Liver (tissue), 8 donors: ENCODE measurements at regions not wholly inside any gene's neighbourhood (a gene's known extent, or its start where the extent isn't known, plus 50 kb on each side); places are given as distances from the start of the nearest gene placed in this dataset. TPM values are rescaled to one million over a fixed set of nuclear protein-coding genes. Genes with fewer than 3 reads are reported as not detected.

Experiments
- DNase-seq: peaks from one replicate; pipeline ENCODE4 v3.0.0-alpha.2; 2017; ENCODE audit warnings: low spot score
- H3K27ac ChIP-seq, 2 donors: one replicate each; pipeline ENCODE4 v1.7.0; 2013; ENCODE audit warnings: inconsistent platforms in 2 of 2, low read length in 2 of 2, control low read depth in 1 of 2, low read depth in 1 of 2, mild to moderate bottlenecking in 1 of 2
- H3K27me3 ChIP-seq, 4 donors: one replicate each; pipeline versions ENCODE4 v1.6.1 to v1.7.0; 2013; ENCODE audit warnings: low read length in 3 of 4, inconsistent platforms in 1 of 4, mild to moderate bottlenecking in 1 of 4, moderate library complexity in 1 of 4; ENCODE audit not compliant: control insufficient read depth in 4 of 4, insufficient read depth in 4 of 4
- H3K36me3 ChIP-seq, 4 donors: one replicate each; pipeline versions ENCODE4 v1.6.1 to v1.7.0; 2013; ENCODE audit warnings: low read length in 3 of 4, mild to moderate bottlenecking in 3 of 4, low read depth in 1 of 4, moderate library complexity in 1 of 4; ENCODE audit not compliant: control insufficient read depth in 4 of 4, insufficient read depth in 3 of 4
- H3K4me1 ChIP-seq, 4 donors: one replicate each; pipeline versions ENCODE4 v1.6.1 to v1.7.0; 2013; ENCODE audit warnings: low read length in 3 of 4, mild to moderate bottlenecking in 3 of 4, moderate library complexity in 1 of 4; ENCODE audit not compliant: control insufficient read depth in 4 of 4, insufficient read depth in 4 of 4
- H3K4me3 ChIP-seq, 3 donors: one replicate each; pipeline versions ENCODE4 v1.6.1 to v1.7.0; 2013; ENCODE audit warnings: low read length in 3 of 3, control low read depth in 1 of 3, low read depth in 1 of 3, mild to moderate bottlenecking in 1 of 3
- H3K9ac ChIP-seq, 2 donors: one replicate each; pipeline ENCODE4 v1.7.0; 2013; ENCODE audit warnings: low read length in 2 of 2, mild to moderate bottlenecking in 2 of 2, moderate library complexity in 2 of 2, control low read depth in 1 of 2, low read depth in 1 of 2
- H3K9me3 ChIP-seq, 4 donors: one replicate each; pipeline versions ENCODE4 v1.6.1 to v1.7.0; 2013; ENCODE audit warnings: low read length in 3 of 4; ENCODE audit not compliant: control insufficient read depth in 4 of 4
- ATF3 ChIP-seq: IDR thresholded peaks from 2 replicates; pipeline ENCODE4 v1.6.1; 2016; ENCODE audit warnings: antibody characterized with exemption
- EGR1 ChIP-seq, 2 donors: IDR thresholded peaks; 2 replicates each; pipeline ENCODE4 v1.6.1; 2016 to 2018; ENCODE audit warnings: antibody characterized with exemption in 2 of 2, low read depth in 2 of 2
- FOXA1 ChIP-seq: IDR thresholded peaks from 2 replicates; pipeline ENCODE4 v1.6.1; 2016; ENCODE audit warnings: antibody characterized with exemption
- FOXA2 ChIP-seq: IDR thresholded peaks from 2 replicates; pipeline ENCODE4 v1.6.1; 2016; ENCODE audit warnings: antibody characterized with exemption
- HNF4G ChIP-seq: IDR thresholded peaks from 2 replicates; pipeline ENCODE4 v1.6.1; 2016; ENCODE audit warnings: antibody characterized with exemption
- TAF1 ChIP-seq: conservative IDR thresholded peaks from 2 replicates; pipeline ENCODE4 v1.6.1; 2016; ENCODE audit warnings: antibody characterized with exemption, mild to moderate bottlenecking
- YY1 ChIP-seq: IDR thresholded peaks from 2 replicates; pipeline ENCODE4 v1.6.1; 2016; ENCODE audit warnings: antibody characterized with exemption, mild to moderate bottlenecking
- WGBS: extraction: QIAGEN DNeasy Blood & Tissue Kit; methylation state at CpG from one replicate; pipeline ENCODE4 v1.1.7; 2013; 5-methylcytosine and 5-hydroxymethylcytosine counted together
- small RNA-seq: library from RNA; depleted of rRNA; stranded (forward); fragments of <200 nt; gene quantifications from one replicate; pipeline ENCODE3, GENCODE V24; 2014
- TF ChIP-seq, protein P1 (sequence below): IDR thresholded peaks from 2 replicates; pipeline ENCODE4 v1.6.1; 2016; ENCODE audit warnings: antibody characterized with exemption
- TF ChIP-seq, protein P2 (sequence below): IDR thresholded peaks from 2 replicates; pipeline ENCODE4 v1.6.1; 2016; ENCODE audit warnings: antibody characterized with exemption, mild to moderate bottlenecking
- donor health status: healthy.
- donor health status: healthy.
- donor health status: healthy.
- donor health status: healthy.

DNA sequence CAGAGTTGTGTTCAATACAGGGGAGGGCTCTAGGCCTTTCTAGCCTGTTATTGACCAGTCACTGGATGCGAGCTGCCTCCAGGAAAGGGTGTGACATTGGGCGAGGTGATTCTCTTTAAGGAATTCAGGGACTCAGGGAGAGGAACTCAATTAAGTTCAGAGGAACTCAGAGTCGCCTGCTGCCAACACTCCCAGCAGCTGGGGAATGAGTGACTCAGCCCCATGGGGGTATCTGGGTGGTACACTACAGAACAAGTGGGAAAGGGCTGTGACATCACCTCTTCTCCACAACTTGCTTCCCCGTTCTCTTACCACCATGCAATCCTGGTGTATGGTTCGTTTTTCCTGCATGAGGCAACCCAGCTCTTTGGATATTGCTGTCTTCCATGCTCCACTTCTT, 50.4 kb upstream of the CYRIA start:
- Histone ChIP-seq H3K27me3 (peaks cover 0 to 4% (median 0%) of the 10 kb centered on the region in 4 donors), H3K9ac (no peak overlapping the region), H3K9me3 (no peaks in the 10 kb centered on the region), H3K36me3 (no peaks in the 10 kb centered on the region), H3K4me1 (peaks cover under 1 to 5% (median 2%) of the 10 kb centered on the region in 4 donors), H3K4me3 (no peak overlapping the region), H3K27ac (no peak overlapping the region)
- 87% methylated on average over 5 of the region's 5 CpGs for WGBS
- DNase-seq = no peak
- TF ChIP-seq ATF3 (no peak), FOXA1 (no peak), EGR1 (IDR thresholded peaks at IDR 0.05; ENCODE audit: low read depth in 2 of 2) (no peak), FOXA2 (no peak), HNF4G (no peak), YY1 (no peak), TAF1 (no peak)
- TF ChIP-seq, protein P1, sequence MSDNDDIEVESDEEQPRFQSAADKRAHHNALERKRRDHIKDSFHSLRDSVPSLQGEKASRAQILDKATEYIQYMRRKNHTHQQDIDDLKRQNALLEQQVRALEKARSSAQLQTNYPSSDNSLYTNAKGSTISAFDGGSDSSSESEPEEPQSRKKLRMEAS = no peak
- TF ChIP-seq, protein P2, sequence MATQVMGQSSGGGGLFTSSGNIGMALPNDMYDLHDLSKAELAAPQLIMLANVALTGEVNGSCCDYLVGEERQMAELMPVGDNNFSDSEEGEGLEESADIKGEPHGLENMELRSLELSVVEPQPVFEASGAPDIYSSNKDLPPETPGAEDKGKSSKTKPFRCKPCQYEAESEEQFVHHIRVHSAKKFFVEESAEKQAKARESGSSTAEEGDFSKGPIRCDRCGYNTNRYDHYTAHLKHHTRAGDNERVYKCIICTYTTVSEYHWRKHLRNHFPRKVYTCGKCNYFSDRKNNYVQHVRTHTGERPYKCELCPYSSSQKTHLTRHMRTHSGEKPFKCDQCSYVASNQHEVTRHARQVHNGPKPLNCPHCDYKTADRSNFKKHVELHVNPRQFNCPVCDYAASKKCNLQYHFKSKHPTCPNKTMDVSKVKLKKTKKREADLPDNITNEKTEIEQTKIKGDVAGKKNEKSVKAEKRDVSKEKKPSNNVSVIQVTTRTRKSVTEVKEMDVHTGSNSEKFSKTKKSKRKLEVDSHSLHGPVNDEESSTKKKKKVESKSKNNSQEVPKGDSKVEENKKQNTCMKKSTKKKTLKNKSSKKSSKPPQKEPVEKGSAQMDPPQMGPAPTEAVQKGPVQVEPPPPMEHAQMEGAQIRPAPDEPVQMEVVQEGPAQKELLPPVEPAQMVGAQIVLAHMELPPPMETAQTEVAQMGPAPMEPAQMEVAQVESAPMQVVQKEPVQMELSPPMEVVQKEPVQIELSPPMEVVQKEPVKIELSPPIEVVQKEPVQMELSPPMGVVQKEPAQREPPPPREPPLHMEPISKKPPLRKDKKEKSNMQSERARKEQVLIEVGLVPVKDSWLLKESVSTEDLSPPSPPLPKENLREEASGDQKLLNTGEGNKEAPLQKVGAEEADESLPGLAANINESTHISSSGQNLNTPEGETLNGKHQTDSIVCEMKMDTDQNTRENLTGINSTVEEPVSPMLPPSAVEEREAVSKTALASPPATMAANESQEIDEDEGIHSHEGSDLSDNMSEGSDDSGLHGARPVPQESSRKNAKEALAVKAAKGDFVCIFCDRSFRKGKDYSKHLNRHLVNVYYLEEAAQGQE = no peak

Small RNA genes lying in the stretch of these regions (small RNA-seq; reads per million reads assigned to genes)
- not detected for gene RN7SKP168
